Right ventricle myocardium inferior (tissue), 1 donor: ENCODE measurements at regions not wholly inside any gene's neighbourhood (a gene's known extent, or its start where the extent isn't known, plus 50 kb on each side); places are given as distances from the start of the nearest gene placed in this dataset.
"Not testable (repeated sequence)": the region's sequence is repeated elsewhere in the genome, so short reads cannot be mapped to it uniquely, and the experiment has no call there.

ENCODE experiments used
- ATAC-seq: fragments of 200-7000 bp; cut with Tn5 transposase; one replicate; pipeline ENCODE4 v1.9.1; 2020; ENCODE audit warnings: mild to moderate bottlenecking, moderate library complexity
- DNase-seq: peaks from one replicate; pipeline ENCODE4 v3.0.0; 2021; ENCODE audit errors: missing footprints
- intact Hi-C: fragments of 100-400 bp; cut with DNase I; formaldehyde crosslinking; loops from one replicate; pipeline ENCODE4 v1.11.0; 2022
- donor health status: DM: no; HTN: yes; CAD: no; lungs with severe emphysema.

DNA sequence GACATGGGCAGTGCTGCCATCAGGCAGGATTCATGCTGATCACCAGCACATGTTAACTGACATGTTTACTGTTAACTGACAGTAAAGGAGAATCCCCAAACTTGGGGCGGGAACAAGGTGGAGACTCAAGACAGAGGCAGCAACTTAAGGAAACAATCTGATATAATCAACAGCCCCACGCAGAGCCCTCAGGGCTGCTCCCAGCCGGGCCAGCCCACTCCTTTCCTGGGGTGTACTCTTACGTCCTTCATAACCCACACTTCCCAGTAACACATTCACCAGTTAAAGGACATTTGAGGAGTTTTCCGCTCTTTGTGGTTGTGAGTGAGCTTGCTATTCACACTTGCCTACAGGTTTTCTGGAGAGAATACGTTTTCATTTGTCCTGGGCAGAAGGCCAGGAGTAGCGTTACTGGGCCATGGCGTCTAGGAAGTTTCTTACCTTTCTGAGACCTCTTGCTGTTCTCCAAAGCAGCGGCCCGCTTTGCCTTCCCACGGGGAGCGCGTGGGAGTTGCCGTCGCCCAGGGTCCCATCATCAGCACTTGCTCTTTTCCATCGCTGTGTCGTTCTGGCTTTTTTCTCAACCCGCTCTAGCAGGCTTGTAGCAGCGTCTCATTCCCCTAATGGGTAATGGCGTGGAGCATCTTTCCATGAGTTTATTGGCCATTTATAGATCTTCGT, 56.4 kb downstream of the FOXF2 start:
- intact Hi-C loops = no loop called here
- no peak for ATAC-seq
- DNase-seq = no peak

DNA sequence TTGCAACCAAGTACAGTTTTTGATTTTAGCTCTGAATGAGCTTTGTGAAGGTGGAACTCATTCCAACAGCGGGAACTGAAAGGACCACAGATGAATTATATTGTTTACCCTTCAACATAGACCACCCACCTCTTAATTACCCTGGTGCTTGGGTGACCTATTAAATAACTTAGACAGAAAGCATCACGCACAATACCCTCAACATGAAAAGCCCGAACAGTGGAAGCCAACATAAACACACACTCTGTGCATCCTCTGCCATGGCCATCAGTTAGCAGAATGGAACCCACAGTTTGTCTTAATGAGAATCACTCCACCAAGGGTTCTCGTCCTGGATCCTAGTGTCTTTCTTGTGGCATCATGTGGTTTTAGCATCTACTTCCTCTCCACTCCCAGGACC, 60.5 kb downstream of the FOXF2 start:
- no peak for DNase-seq
- no peak for ATAC-seq
- intact Hi-C loops = no loop called here

DNA sequence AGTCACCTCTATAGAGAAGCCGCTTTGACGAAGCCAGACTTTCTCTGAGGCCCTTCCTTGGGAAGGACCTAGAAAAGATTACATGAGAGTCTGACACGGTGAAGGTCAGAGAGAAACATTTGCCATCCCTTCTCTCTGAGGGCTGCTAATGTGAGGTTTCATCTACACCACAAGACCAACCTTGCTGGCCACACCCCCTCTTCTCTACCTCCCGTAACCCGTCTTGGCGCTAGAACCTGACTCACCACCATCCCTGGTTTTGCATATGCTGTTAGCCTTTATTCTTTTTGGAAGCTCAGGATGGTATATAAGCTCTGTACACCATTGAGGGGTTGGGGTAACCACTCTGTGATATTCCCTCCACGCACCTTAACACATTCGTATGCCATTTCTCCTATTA, 63.6 kb downstream of the FOXF2 start:
- intact Hi-C loops = no loop called here
- ATAC-seq = no peak
- no peak for DNase-seq

GRCh38 chr6:1456816-1457215, 67.4 kb downstream of the FOXF2 start:
- intact Hi-C loops, DNase-seq, ATAC-seq: not testable (repeated sequence)

DNA sequence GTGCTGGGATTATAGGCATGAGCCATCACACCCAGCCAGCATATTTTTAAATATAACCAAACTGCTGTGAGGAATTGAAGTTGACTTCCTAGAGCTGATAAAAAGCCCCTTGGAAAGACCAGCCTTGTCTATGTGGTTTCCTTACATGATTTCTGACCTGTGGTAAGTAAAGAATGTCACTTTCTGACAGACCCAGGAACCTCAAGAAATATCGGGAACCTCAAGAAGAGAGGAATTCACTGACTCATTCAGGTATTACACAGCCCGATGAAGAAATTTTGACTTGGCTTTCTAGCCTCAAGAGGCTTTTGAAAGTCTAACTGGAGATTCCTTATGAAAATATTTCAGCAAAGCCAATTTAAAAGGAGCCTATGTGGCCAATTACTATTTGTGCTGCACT, 71.8 kb downstream of the FOXF2 start:
- DNase-seq = no peak
- no peak for ATAC-seq
- intact Hi-C loops = no loop called here

- intact Hi-C loops = no loop called here
- DNase-seq (no peak), ATAC-seq (no peak)
Measured at GRCh38 chr6:1461736-1462135, 72.4 kb downstream of the FOXF2 start.

GRCh38 chr6:1463275-1463674, 73.9 kb downstream of the FOXF2 start:
- DNase-seq (no peak), ATAC-seq (no peak)
- intact Hi-C loops = no loop called here

DNA sequence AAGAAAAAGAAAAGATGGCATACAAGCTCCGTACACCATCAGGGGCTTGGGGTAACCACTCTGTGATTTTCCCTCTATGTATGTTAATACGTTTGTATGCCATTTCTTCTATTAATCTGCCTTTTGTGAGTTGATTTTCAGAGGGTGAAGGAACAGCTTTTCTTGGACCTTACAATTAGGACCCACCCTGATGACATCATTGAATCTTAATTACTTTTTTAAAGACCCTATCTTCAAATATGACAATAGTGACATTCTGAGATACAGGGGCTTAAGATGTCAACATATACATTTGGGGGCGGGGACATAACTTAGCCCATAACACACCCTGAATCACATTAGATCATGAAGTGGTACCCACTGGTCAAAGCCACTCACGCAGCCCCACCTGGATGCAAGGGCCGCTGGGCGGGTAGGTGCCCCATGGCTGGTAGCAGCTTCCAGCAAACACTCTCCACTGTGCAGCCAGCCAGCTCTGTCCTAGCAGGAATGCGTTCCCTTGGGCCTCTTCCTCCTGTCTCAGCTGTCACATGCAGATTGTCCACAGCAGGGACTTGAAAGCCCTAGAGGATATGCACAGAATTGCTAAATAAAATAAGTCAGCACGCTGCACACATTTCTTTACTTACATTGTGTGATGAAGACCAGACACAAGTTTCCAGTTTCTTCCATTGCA, 74.5 kb downstream of the FOXF2 start:
- ATAC-seq = no peak
- DNase-seq = no peak
- intact Hi-C loops = no loop called here

DNA sequence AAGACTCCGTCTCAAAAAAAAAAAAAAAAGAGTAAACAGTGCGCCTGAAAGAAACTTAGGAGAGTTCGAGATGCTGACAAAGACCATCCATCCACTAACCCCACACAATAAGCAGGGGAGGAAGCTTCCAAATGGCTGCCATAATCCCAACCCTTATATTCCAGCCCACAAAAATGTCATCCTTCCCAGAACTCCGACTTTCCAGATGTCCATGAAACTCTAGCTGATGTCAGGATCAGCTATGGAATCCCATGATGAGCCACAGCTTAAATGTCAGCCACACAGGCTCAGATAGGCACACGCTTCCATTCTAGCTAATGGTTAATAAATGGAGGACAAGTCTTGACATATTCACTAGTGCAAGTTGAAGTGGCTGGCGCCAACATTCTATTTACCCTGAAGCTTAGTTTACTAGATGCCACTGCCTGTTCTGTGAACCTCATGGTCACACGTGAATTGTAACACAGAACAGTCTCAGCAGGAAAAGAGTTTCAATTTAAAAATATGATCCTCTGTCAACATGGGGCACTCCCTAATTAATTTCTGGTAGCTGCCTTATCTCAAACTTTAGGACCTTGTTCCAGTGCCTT, 75.5 kb downstream of the FOXF2 start:
- ATAC-seq (no peak), DNase-seq (no peak)
- intact Hi-C loops = no loop called here

GRCh38 chr6:1468126-1468525, 78.8 kb downstream of the FOXF2 start:
- intact Hi-C loops = no loop called here
- ATAC-seq = no peak

GRCh38 chr6:1470040-1470439, 80.7 kb downstream of the FOXF2 start:
- no peak for ATAC-seq
- intact Hi-C loops = no loop called here
- no peak for DNase-seq

More at GRCh38 chr6:1468126-1468525, 78.8 kb downstream of the FOXF2 start:
- DNase-seq = no peak

DNA sequence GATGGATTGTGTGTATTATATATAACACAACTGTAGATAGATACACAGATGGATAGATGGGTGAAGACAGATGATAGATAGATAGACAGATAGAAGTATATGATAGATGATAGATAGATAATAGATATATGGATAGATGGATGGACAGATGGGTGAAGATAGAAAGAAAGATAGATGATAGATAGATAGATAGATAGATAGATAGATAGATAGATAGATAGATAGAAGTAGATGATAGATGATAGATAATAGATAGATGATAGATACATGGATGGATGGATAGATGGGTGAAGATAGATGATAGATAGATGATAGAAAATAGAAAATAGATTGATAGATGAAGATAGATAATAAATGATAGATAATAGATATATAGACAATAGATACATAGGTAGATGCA, 83.3 kb downstream of the FOXF2 start:
- intact Hi-C loops = no loop called here
- no peak for ATAC-seq
- no peak for DNase-seq

DNA sequence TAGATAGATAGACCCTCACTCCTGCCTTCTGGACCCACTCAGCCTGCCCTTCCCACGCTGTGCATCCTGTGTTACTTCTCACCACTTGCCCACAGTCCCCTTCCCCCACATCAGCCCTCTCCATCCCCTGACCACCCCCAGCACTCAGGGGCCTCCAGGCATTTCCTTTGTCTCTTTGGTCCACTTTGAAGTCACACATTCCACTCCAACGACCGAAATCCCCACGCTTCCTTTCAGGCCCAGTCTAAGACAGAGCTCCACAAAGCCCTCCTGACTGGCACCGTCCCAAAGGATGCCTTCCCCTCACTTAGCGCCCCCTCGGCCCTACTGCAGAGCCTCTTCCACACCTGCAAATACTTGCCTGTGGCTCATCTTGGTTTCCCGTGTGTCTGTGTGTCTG, 83.8 kb downstream of the FOXF2 start:
- no peak for DNase-seq
- no peak for ATAC-seq
- intact Hi-C loops = no loop called here

DNA sequence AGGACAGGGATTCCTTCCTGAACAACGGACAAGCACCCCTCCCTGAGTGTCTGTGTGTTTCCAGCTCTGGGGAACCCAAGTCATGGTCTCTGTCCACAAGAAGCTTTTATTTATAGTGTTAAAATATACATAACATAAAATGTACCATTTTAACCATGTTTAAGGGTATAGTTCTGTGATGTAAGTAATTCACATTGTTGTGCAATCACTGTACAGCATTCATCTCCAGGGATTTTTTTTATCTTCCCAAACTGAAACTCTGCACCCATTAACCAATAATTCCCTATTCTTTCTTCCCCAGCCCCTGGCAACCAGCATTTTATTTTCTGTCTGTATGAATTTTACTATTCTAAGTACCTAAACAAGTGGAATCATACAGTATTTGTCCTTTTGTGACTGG, 84.2 kb downstream of the FOXF2 start:
- no peak for DNase-seq
- intact Hi-C loops = no loop called here
- ATAC-seq = no peak

DNA sequence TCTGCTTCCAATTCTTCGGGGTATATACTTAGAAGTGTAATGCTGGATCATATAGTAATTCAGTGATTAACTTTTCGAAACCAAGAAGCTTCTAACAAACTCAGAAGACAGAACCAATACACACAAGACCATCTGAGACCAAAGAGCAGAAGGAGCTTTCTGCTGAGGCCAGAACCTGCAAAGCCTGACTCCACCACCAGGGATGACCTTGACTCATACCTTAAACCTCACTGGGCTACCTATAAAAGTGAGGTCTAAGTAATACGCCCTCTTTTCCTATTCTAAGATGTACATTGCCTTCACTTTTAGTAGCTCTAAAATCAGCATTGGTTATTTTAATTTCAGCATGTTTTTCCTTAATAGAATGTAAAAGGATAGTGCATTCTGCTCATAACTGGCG, 84.8 kb downstream of the FOXF2 start:
- DNase-seq (no peak), ATAC-seq (no peak)
- intact Hi-C loops = no loop called here

DNA sequence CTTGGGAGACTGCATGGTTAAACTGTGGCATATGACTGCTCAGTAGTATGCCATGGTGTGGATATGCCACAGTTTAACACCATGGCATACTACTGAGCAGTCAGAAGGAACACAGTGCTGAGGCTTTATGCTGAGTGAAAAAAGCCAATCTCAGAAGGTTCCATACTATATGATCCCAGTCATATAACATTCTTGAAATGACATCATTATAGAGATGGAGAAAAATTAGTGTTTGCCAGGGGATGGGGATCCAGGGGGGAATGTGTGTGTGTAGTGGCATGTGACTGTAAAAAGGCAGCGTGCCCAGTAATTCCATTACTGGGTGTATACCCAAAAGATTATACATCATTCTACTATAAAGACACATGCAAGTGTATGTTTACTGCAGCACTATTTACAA, 85.8 kb downstream of the FOXF2 start:
- ATAC-seq (no peak), DNase-seq (no peak)
- intact Hi-C loops = no loop called here

- DNase-seq = no peak
- no peak for ATAC-seq
- intact Hi-C loops = no loop called here
Measured at GRCh38 chr6:1477432-1478090, 88.2 kb downstream of the FOXF2 start.

- DNase-seq, intact Hi-C loops, ATAC-seq: not testable (repeated sequence)
Measured at GRCh38 chr6:1478163-1478826, 88.9 kb downstream of the FOXF2 start.

- ATAC-seq = peak; percentile 19
- intact Hi-C loops = no loop called here
Measured at GRCh38 chr6:1479095-1479494, 89.7 kb downstream of the FOXF2 start.

More at GRCh38 chr6:1479095-1479494, 89.7 kb downstream of the FOXF2 start:
- no peak for DNase-seq
